BJ (cell line): ENCODE measurements at regions not wholly inside any gene's neighbourhood (a gene's known extent, or its start where the extent isn't known, plus 50 kb on each side); places are given as distances from the start of the nearest gene placed in this dataset.

Experiments
- CTCF ChIA-PET: fragments of 350-600 bp; formaldehyde crosslinking; extraction: SDS; loops from one replicate; lab custom pipeline; 2021; ENCODE audit warnings: antibody characterized with exemption, inconsistent platforms; lab: Yijun Ruan, JAX
- POLR2A ChIA-PET: fragments of 300-600 bp; sonication (Branson Sonifier 250); formaldehyde crosslinking; extraction: SDS; loops from one replicate; lab custom pipeline; 2021; ENCODE audit warnings: antibody characterized with exemption; lab: Charles Lee
- DNase-seq: peaks from one replicate; pipeline ENCODE4 v3.0.0-alpha.2; 2011; ENCODE audit warnings: low read depth
- H3K27me3 ChIP-seq: 2 replicates; pipeline ENCODE4 v1.6.0; 2011; ENCODE audit warnings: low read length; ENCODE audit not compliant: control insufficient read depth, insufficient read depth
- H3K36me3 ChIP-seq: 2 replicates; pipeline ENCODE4 v1.5.1; 2011; ENCODE audit warnings: low read length; ENCODE audit not compliant: control insufficient read depth, insufficient read depth
- H3K4me3 ChIP-seq: 2 replicates; pipeline ENCODE4 v1.5.1; 2011; ENCODE audit warnings: low read depth, mild to moderate bottlenecking, control low read depth, low read length
- TF ChIP-seq, protein P1 (sequence below): IDR thresholded peaks from 2 replicates; pipeline ENCODE4 v1.5.1; 2011; ENCODE audit warnings: low read depth, mild to moderate bottlenecking, control low read depth, inconsistent platforms, low read length, moderate library complexity; ENCODE audit not compliant: insufficient read depth

GRCh38 chr3:152944671-152945070, 109.7 kb downstream of the P2RY1 start:
- H3K27me3 ChIP-seq, result no peaks in the 10 kb centered on the region
- CTCF ChIA-PET, result no interaction called here
- TF ChIP-seq, protein P1, sequence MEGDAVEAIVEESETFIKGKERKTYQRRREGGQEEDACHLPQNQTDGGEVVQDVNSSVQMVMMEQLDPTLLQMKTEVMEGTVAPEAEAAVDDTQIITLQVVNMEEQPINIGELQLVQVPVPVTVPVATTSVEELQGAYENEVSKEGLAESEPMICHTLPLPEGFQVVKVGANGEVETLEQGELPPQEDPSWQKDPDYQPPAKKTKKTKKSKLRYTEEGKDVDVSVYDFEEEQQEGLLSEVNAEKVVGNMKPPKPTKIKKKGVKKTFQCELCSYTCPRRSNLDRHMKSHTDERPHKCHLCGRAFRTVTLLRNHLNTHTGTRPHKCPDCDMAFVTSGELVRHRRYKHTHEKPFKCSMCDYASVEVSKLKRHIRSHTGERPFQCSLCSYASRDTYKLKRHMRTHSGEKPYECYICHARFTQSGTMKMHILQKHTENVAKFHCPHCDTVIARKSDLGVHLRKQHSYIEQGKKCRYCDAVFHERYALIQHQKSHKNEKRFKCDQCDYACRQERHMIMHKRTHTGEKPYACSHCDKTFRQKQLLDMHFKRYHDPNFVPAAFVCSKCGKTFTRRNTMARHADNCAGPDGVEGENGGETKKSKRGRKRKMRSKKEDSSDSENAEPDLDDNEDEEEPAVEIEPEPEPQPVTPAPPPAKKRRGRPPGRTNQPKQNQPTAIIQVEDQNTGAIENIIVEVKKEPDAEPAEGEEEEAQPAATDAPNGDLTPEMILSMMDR, result no peak
- POLR2A ChIA-PET, result no interaction called here
- H3K36me3 ChIP-seq, result no peaks in the 10 kb centered on the region
- H3K4me3 ChIP-seq, result no peak overlapping the region
- no peak for DNase-seq

- no peak for DNase-seq
- TF ChIP-seq, protein P1, result no peak
- Histone ChIP-seq H3K27me3 (no peaks in the 10 kb centered on the region), H3K36me3 (no peaks in the 10 kb centered on the region), H3K4me3 (no peak overlapping the region)
- ChIA-PET POLR2A (no interaction called here), CTCF (no interaction called here)
These were observed 110.6 kb downstream of the P2RY1 start for GRCh38 chr3:152945556-152945955.

- H3K36me3 ChIP-seq, result no peaks in the 10 kb centered on the region
- DNase-seq, result no peak
- TF ChIP-seq, protein P1, result no peak
- H3K4me3 ChIP-seq, result no peak overlapping the region
- H3K27me3 ChIP-seq, result no peaks in the 10 kb centered on the region
- CTCF ChIA-PET, result no interaction called here
- POLR2A ChIA-PET, result no interaction called here
These were observed 122.6 kb downstream of the P2RY1 start for GRCh38 chr3:152957491-152957890.

DNA sequence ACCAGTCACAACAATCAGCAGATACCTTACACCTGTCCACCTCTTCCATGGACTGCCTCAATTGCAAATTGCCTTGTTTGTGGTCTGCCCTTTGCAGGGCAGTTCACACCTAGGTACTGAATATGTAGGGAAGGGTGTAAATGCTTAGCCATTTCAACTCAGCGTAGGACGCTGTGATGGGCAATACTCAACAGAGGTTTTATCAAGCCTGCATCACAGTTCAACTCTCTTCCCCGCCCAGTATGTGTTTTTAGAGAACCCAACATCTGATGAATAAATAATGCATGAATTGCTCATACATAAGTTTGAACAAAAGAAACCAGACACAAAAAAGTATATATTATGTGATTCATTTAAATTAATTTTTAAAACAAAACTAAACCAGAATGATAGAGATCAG, 124.4 kb downstream of the P2RY1 start:
- Histone ChIP-seq H3K36me3 (no peaks in the 10 kb centered on the region), H3K4me3 (no peak overlapping the region), H3K27me3 (no peaks in the 10 kb centered on the region)
- DNase-seq, result no peak
- ChIA-PET POLR2A (no interaction called here), CTCF (no interaction called here)
- TF ChIP-seq, protein P1, result no peak

DNA sequence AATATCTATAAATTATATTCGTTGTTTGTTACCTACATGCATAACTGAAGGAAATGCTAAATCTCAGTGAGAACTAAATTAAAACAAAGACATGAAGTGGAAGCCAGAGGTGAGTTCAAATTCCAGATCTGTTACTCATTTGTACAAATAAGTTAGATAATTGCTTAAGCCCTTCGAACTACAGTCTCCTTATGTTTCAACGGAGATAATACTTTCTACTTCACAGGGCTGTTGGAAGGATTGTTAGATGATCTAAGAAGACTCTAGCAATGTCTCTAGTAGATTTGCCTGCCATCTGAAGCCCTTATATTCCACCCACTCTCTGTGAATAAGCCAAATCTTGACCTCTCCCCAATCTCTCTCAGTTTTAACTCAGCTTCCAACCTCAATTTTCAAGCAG, 125.8 kb downstream of the P2RY1 start:
- Histone ChIP-seq H3K36me3 (no peaks in the 10 kb centered on the region), H3K4me3 (no peak overlapping the region), H3K27me3 (no peaks in the 10 kb centered on the region)
- TF ChIP-seq, protein P1, result no peak
- ChIA-PET CTCF (interaction anchor here (0.6 to 0.9 kb wide), 2 partner anchors 10 to 1015 kb away, joined by 3 read pairs; no protein-coding TSS in a partner anchor), POLR2A (no interaction called here)
- DNase-seq, result no peak
